ENCODE measurements at regions not wholly inside any gene's neighbourhood (a gene's known extent, or its start where the extent isn't known, plus 50 kb on each side); places are given as distances from the start of the nearest gene placed in this dataset.

DNA sequence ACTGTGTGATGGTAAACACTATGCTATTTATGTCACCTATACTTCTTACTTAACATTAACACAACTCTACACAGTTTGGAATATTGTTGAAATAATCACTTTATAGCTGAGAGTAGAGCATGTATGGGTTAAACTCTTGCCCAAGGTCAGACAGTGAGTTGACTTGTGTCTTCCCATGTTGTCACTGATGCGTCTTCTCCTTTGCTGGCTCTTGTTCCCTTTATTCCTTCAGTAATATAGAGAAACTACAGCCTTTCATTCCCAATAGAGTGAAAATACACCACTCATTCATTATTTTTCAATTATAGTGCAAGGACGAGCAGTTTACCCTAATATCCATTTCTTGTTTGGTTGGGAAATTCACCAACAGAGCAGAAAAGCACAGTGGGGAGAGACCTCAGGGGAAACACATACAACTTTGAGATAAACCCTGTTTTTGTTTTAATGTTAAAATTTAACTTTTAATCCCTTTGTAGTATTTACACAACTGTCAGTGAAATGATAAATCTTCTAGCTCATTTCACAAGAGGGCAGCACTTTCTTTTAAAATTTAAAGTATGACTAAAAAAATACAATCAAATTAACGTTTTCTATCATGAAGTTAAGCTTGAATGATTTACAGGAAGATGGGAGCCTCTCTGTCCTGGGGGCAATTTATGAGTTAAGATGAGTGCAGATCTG is 363.0 kb downstream of the UTRN start (continued):
- TF ChIP-seq, protein P1, sequence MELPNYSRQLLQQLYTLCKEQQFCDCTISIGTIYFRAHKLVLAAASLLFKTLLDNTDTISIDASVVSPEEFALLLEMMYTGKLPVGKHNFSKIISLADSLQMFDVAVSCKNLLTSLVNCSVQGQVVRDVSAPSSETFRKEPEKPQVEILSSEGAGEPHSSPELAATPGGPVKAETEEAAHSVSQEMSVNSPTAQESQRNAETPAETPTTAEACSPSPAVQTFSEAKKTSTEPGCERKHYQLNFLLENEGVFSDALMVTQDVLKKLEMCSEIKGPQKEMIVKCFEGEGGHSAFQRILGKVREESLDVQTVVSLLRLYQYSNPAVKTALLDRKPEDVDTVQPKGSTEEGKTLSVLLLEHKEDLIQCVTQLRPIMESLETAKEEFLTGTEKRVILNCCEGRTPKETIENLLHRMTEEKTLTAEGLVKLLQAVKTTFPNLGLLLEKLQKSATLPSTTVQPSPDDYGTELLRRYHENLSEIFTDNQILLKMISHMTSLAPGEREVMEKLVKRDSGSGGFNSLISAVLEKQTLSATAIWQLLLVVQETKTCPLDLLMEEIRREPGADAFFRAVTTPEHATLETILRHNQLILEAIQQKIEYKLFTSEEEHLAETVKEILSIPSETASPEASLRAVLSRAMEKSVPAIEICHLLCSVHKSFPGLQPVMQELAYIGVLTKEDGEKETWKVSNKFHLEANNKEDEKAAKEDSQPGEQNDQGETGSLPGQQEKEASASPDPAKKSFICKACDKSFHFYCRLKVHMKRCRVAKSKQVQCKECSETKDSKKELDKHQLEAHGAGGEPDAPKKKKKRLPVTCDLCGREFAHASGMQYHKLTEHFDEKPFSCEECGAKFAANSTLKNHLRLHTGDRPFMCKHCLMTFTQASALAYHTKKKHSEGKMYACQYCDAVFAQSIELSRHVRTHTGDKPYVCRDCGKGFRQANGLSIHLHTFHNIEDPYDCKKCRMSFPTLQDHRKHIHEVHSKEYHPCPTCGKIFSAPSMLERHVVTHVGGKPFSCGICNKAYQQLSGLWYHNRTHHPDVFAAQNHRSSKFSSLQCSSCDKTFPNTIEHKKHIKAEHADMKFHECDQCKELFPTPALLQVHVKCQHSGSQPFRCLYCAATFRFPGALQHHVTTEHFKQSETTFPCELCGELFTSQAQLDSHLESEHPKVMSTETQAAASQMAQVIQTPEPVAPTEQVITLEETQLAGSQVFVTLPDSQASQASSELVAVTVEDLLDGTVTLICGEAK (IDR thresholded peaks at IDR 0.05): no peak
- TF ChIP-seq, protein P1 (CRISPR knock-in tag; IDR thresholded peaks at IDR 0.05): no peak
- no peak for TF ChIP-seq HNRNPL (IDR thresholded peaks at IDR 0.05; ENCODE audit: low read depth, low read length)
- no peak for TF ChIP-seq BRD4 (CRISPR knock-in tag; IDR thresholded peaks at IDR 0.05)
- TF ChIP-seq, protein P2, sequence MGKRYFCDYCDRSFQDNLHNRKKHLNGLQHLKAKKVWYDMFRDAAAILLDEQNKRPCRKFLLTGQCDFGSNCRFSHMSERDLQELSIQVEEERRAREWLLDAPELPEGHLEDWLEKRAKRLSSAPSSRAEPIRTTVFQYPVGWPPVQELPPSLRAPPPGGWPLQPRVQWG (CRISPR knock-in tag; IDR thresholded peaks at IDR 0.05; ENCODE audit: borderline replicate concordance, low read depth): no peak
- TF ChIP-seq KLF16 (CRISPR knock-in tag; IDR thresholded peaks at IDR 0.05): no peak
- peak; percentile 75 for TF ChIP-seq KLF9 (CRISPR knock-in tag; IDR thresholded peaks at IDR 0.05; ENCODE audit: low read depth)
- no peak for TF ChIP-seq YEATS2 (CRISPR knock-in tag; IDR thresholded peaks at IDR 0.05; ENCODE audit: borderline replicate concordance)
- TF ChIP-seq AHR (CRISPR knock-in tag; IDR thresholded peaks at IDR 0.05): no peak
- TF ChIP-seq ZNF598 (CRISPR knock-in tag; IDR thresholded peaks at IDR 0.05; ENCODE audit: borderline replicate concordance): no peak
- no peak for TF ChIP-seq ZNF430 (CRISPR knock-in tag; IDR thresholded peaks at IDR 0.05)
- no peak for TF ChIP-seq ZNF207 (IDR thresholded peaks at IDR 0.05; ENCODE audit: borderline replicate concordance)
- TF ChIP-seq, protein P3, sequence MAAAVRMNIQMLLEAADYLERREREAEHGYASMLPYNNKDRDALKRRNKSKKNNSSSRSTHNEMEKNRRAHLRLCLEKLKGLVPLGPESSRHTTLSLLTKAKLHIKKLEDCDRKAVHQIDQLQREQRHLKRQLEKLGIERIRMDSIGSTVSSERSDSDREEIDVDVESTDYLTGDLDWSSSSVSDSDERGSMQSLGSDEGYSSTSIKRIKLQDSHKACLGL (CRISPR knock-in tag; IDR thresholded peaks at IDR 0.05): no peak
- TF ChIP-seq ARNT2 (CRISPR knock-in tag; IDR thresholded peaks at IDR 0.05; ENCODE audit: low read depth): no peak
- TF ChIP-seq, protein P4, sequence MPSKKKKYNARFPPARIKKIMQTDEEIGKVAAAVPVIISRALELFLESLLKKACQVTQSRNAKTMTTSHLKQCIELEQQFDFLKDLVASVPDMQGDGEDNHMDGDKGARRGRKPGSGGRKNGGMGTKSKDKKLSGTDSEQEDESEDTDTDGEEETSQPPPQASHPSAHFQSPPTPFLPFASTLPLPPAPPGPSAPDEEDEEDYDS (CRISPR knock-in tag; IDR thresholded peaks at IDR 0.05): peak; percentile 48; the same call in 1 of the 2 replicates
- no peak for TF ChIP-seq ZBTB21 (CRISPR knock-in tag; IDR thresholded peaks at IDR 0.05)
- TF ChIP-seq IRX3 (CRISPR knock-in tag; IDR thresholded peaks at IDR 0.05; ENCODE audit: borderline replicate concordance, low read depth): no peak
- no peak for TF ChIP-seq EEA1 (CRISPR knock-in tag; IDR thresholded peaks at IDR 0.05; ENCODE audit: borderline replicate concordance)

Measured in HepG2 (cell line).